ENCODE measurements at regions not wholly inside any gene's neighbourhood (a gene's known extent, or its start where the extent isn't known, plus 50 kb on each side); places are given as distances from the start of the nearest gene placed in this dataset.

GRCh38 chr18:2310886-2311285 lies 260.4 kb downstream of the METTL4 start:
- TF ChIP-seq, protein P1, sequence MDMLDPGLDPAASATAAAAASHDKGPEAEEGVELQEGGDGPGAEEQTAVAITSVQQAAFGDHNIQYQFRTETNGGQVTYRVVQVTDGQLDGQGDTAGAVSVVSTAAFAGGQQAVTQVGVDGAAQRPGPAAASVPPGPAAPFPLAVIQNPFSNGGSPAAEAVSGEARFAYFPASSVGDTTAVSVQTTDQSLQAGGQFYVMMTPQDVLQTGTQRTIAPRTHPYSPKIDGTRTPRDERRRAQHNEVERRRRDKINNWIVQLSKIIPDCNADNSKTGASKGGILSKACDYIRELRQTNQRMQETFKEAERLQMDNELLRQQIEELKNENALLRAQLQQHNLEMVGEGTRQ (CRISPR knock-in tag; IDR thresholded peaks at IDR 0.05), result no peak
- TF ChIP-seq, protein P2, sequence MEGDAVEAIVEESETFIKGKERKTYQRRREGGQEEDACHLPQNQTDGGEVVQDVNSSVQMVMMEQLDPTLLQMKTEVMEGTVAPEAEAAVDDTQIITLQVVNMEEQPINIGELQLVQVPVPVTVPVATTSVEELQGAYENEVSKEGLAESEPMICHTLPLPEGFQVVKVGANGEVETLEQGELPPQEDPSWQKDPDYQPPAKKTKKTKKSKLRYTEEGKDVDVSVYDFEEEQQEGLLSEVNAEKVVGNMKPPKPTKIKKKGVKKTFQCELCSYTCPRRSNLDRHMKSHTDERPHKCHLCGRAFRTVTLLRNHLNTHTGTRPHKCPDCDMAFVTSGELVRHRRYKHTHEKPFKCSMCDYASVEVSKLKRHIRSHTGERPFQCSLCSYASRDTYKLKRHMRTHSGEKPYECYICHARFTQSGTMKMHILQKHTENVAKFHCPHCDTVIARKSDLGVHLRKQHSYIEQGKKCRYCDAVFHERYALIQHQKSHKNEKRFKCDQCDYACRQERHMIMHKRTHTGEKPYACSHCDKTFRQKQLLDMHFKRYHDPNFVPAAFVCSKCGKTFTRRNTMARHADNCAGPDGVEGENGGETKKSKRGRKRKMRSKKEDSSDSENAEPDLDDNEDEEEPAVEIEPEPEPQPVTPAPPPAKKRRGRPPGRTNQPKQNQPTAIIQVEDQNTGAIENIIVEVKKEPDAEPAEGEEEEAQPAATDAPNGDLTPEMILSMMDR (IDR thresholded peaks at IDR 0.05), result no peak

Data from WTC11 (cell line).